Thoracic aorta (tissue), 2 donors: ENCODE measurements at regions not wholly inside any gene's neighbourhood (a gene's known extent, or its start where the extent isn't known, plus 50 kb on each side); places are given as distances from the start of the nearest gene placed in this dataset.

Source experiments
- ATAC-seq: fragments of 150-250 bp; one replicate; pipeline ENCODE4 v1.8.0; 2017; ENCODE audit warnings: low read depth; ENCODE audit not compliant: insufficient number of reproducible peaks, low FRiP score
- DNase-seq: peaks from one replicate; pipeline ENCODE4 v3.0.0-alpha.2; 2020; ENCODE audit warnings: low spot score
- H3K27ac ChIP-seq, 2 donors: fragments of 200-600 bp; sonication (generic); 1 replicate in 1 of 2; 2 replicates in 1 of 2; pipeline ENCODE4 v1.5.1; 2016; ENCODE audit warnings: mild to moderate bottlenecking in 2 of 2, moderate library complexity in 2 of 2
- H3K27me3 ChIP-seq: fragments of 200-600 bp; sonication (generic); replicated peaks from 2 replicates; pipeline ENCODE4 v1.6.0; 2016; ENCODE audit warnings: mild to moderate bottlenecking; ENCODE audit not compliant: insufficient read depth
- H3K36me3 ChIP-seq: fragments of 200-600 bp; sonication (generic); one replicate; pipeline ENCODE4 v1.5.1; 2016
- H3K4me1 ChIP-seq, 2 donors: fragments of 200-600 bp; sonication (generic); 1 replicate in 1 of 2; 2 replicates in 1 of 2; pipeline versions ENCODE4 v1.5.1 to v1.6.0; 2016; ENCODE audit warnings: low read depth in 2 of 2, mild to moderate bottlenecking in 1 of 2; ENCODE audit not compliant: control insufficient read depth in 1 of 2
- H3K4me3 ChIP-seq: fragments of 200-600 bp; sonication (generic); 2 replicates; pipeline ENCODE4 v1.5.1; 2016; ENCODE audit warnings: mild to moderate bottlenecking
- H3K9me3 ChIP-seq: fragments of 200-600 bp; sonication (generic); 2 replicates; pipeline ENCODE4 v1.5.1; 2016
- CTCF ChIP-seq: fragments of 200-600 bp; sonication (generic); IDR thresholded peaks from one replicate; pipeline ENCODE4 v1.5.1; 2019; ENCODE audit warnings: antibody characterized with exemption

DNA sequence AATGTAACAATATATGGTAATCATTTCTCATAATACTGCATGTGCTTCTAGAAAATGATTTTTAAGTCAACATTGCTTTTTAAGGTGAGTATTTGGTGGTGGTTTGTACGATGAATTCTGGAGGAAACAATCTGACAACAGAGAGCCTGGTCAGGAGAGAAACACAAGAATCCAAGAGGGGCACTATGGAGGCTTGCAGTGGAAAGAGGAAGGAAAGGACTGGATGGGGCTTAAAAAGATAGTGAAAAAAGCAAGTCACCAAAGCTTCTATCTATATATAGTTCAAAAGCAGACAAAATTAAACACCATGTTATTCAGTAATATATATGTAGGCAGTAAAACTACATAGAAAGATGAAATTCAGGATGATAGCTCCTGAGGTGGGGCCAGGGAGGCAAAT, 109.4 kb upstream of the SERTAD2 start:
- Histone ChIP-seq H3K4me1 (peaks cover 4% of the 10 kb centered on the region in 2 donors), H3K36me3 (no peaks in the 10 kb centered on the region), H3K9me3 (no peaks in the 10 kb centered on the region), H3K4me3 (no peak overlapping the region), H3K27ac (no peak overlapping the region), H3K27me3 (no peaks in the 10 kb centered on the region)
- ATAC-seq (no peak), DNase-seq (no peak)
- TF ChIP-seq CTCF, result no peak

- ATAC-seq (no peak), DNase-seq (no peak)
- Histone ChIP-seq H3K9me3 (no peaks in the 10 kb centered on the region), H3K27ac (no peak overlapping the region), H3K4me3 (no peak overlapping the region), H3K27me3 (no peaks in the 10 kb centered on the region), H3K4me1 (peaks cover 4 to 12% of the 10 kb centered on the region in 2 donors), H3K36me3 (no peaks in the 10 kb centered on the region)
- TF ChIP-seq CTCF, result no peak
Observed at GRCh38 chr2:64765160-64765805, 111.6 kb upstream of the SERTAD2 start.

DNA sequence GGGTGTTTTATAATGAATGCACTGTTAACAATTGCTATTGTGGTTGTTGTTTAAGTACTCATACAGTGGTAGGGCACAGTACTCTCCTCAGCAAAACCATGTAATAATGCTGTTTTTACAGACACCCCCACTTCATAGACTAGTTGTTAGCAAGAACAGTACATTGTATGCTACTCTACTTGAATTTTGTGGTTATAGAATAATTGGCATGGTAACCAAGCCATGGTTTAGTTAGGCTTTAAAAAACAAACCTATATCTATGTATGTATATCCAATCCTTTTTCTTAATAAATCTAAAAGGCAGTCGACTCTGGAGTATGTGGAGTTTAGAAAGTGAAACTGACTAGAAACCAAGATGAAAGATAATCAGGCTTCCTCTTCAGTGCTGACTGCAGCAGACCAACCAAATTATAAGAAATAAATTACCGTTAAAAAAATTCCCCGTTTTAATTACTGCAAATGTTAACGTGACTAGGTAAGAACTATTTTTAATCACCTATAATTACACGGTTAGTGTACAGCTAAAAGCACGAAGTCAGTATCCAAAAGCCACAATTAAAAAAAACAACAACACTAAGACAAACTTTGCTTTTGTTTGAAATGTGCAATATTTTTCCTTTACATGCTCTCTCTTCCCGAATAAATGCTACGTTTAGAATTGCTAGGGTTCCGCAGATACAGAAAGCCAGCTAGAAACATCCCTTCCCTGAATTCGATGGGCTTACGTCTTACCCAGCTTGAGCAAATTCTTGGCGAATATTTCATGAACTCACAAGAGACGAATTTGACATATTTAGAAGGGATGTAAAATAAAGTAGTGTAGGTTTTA, 113.3 kb upstream of the SERTAD2 start:
- ATAC-seq (no peak), DNase-seq (no peak)
- Histone ChIP-seq H3K4me1 (peaks cover 4 to 12% of the 10 kb centered on the region in 2 donors), H3K27me3 (no peaks in the 10 kb centered on the region), H3K27ac (peak overlapping the region; percentile 97 to 100), H3K36me3 (no peaks in the 10 kb centered on the region), H3K4me3 (peak overlapping the region; percentile 92), H3K9me3 (no peaks in the 10 kb centered on the region)
- TF ChIP-seq CTCF, result no peak

DNA sequence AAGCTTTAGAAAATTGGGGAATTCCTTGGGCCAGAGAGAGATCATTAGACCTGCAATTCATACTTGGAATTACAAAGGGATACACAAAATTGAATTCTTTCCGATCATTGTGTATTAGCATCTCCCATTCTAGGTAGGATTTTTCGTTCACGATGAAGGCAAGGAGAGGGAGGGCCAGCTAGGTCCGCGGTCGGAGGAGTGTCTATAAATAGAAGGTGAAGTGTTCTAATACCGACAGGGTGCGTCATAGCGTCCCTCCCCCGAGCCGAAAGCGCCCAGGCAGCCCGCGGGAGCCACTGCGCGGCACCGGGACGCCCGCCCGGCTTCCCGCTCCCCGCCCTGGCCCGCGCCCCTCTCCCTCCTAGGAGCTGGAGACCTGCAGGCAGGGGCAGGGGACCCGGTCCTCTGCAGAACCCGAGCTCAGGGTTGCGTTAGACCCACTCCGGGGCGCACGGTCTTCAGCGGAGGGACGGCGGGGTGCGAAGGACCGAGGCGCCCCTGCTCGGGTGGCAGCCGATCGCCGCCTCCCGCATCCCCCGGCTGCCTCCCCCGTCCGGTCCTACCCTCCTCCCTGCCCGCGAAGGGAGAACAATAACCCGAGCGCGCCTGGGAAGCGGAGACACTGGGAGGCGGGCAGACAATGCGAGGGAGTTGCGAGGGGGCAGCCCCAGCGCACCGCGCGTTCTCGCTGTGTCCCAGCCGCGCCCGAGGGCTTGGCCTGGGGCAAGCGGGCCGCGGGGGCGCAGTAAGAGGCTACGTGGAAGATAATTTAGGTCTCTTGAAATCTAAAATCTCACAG, 114.2 kb upstream of the SERTAD2 start:
- no peaks in the 10 kb centered on the region for H3K27me3 ChIP-seq
- no peaks in the 10 kb centered on the region for H3K9me3 ChIP-seq
- H3K4me3 ChIP-seq, result peak overlapping the region; percentile 92
- TF ChIP-seq CTCF, result no peak
- DNase-seq (peak; percentile 76), ATAC-seq (peak; percentile 91)
- peak overlapping the region; percentile 97 to 100 for H3K27ac ChIP-seq
- peaks cover 4 to 12% of the 10 kb centered on the region in 2 donors for H3K4me1 ChIP-seq
- H3K36me3 ChIP-seq, result no peaks in the 10 kb centered on the region
